IMR-90 (cell line): ENCODE measurements at regions not wholly inside any gene's neighbourhood (a gene's known extent, or its start where the extent isn't known, plus 50 kb on each side); places are given as distances from the start of the nearest gene placed in this dataset.

Experiments used
- BHLHE40 ChIP-seq: fragments of 150-350 bp; IDR thresholded peaks from 2 replicates; pipeline ENCODE4 v1.6.1; 2016; ENCODE audit warnings: mild to moderate bottlenecking, low read depth, low read length
- CTCF ChIP-seq: conservative IDR thresholded peaks from 2 replicates; pipeline ENCODE4 v1.5.1; 2012; ENCODE audit warnings: mild to moderate bottlenecking, low read depth, low read length, improper control_type of control experiment
- ELK1 ChIP-seq: fragments of 150-350 bp; IDR thresholded peaks from 2 replicates; pipeline ENCODE4 v1.6.1; 2016; ENCODE audit warnings: low read depth, mild to moderate bottlenecking, low read length, moderate library complexity, borderline replicate concordance
- MAZ ChIP-seq: IDR thresholded peaks from 2 replicates; pipeline ENCODE4 v1.6.1; 2012; ENCODE audit warnings: low read depth, mild to moderate bottlenecking, low read length, improper control_type of control experiment, moderate library complexity, borderline replicate concordance
- MXI1 ChIP-seq: IDR thresholded peaks from 2 replicates; pipeline ENCODE4 v1.6.1; 2012; ENCODE audit warnings: low read depth, mild to moderate bottlenecking, low read length, moderate library complexity, borderline replicate concordance
- NFE2L2 ChIP-seq: fragments of 150-350 bp; IDR thresholded peaks from 2 replicates; pipeline ENCODE4 v1.6.1; 2016; ENCODE audit warnings: low read depth, mild to moderate bottlenecking, low read length
- POLR2A ChIP-seq: IDR thresholded peaks from 2 replicates; pipeline ENCODE4 v1.6.1; 2012; ENCODE audit warnings: mild to moderate bottlenecking, low read depth, low read length
- RCOR1 ChIP-seq: IDR thresholded peaks from 2 replicates; pipeline ENCODE4 v1.6.1; 2012; ENCODE audit warnings: mild to moderate bottlenecking, low read length, improper control_type of control experiment; ENCODE audit not compliant: insufficient replicate concordance
- RFX5 ChIP-seq: IDR thresholded peaks from 2 replicates; pipeline ENCODE4 v1.8.0; 2012; ENCODE audit warnings: low read depth, mild to moderate bottlenecking, low read length, moderate library complexity
- SMC3 ChIP-seq: fragments of 150-350 bp; IDR thresholded peaks from 2 replicates; pipeline ENCODE4 v1.6.1; 2016; ENCODE audit warnings: low read depth, mild to moderate bottlenecking, antibody characterized with exemption, low read length, moderate library complexity

GRCh38 chr4:36402008-36402758 lies 120.8 kb downstream of the DTHD1 start:
- TF ChIP-seq RFX5, result no peak
- TF ChIP-seq CTCF, result no peak
- no peak for TF ChIP-seq SMC3
- TF ChIP-seq NFE2L2, result no peak
- TF ChIP-seq POLR2A, result no peak
- TF ChIP-seq RCOR1, result no peak
- no peak for TF ChIP-seq MXI1
- no peak for TF ChIP-seq MAZ
- TF ChIP-seq BHLHE40, result no peak
- no peak for TF ChIP-seq ELK1
